ENCODE measurements at regions not wholly inside any gene's neighbourhood (a gene's known extent, or its start where the extent isn't known, plus 50 kb on each side); places are given as distances from the start of the nearest gene placed in this dataset.

- no peak overlapping the region for H3K27ac ChIP-seq (ENCODE audit: low read depth, low read length)
- no TSS peak for BruUV-seq (replicated peaks)
- no peak overlapping the region for H3K9ac ChIP-seq (ENCODE audit: low read length)
- no peaks in the 10 kb centered on the region for H4K20me1 ChIP-seq (ENCODE audit: insufficient read depth)
- H3K27me3 ChIP-seq (ENCODE audit: insufficient read depth, low read length), result peaks cover 90% of the 10 kb centered on the region
- no peaks in the 10 kb centered on the region for H3K4me1 ChIP-seq (ENCODE audit: control insufficient read depth in 1 of 2, insufficient read depth in 2 of 2, low read length in 2 of 2)
- intact Hi-C loops (cut with micrococcal nuclease), result no loop called here
- H3K36me3 ChIP-seq (ENCODE audit: control insufficient read depth in 1 of 2, insufficient read depth in 2 of 2, low read length in 2 of 2), result no peaks in the 10 kb centered on the region
- no peaks in the 10 kb centered on the region for H3K9me2 ChIP-seq (ENCODE audit: insufficient read depth)
- no peak overlapping the region for H3K4me2 ChIP-seq (ENCODE audit: low read length)
- H3K9me3 ChIP-seq (ENCODE audit: control insufficient read depth in 1 of 2, insufficient read depth in 1 of 2, low read depth in 1 of 2, low read length in 2 of 2), result no peaks in the 10 kb centered on the region
- DNase-seq (ENCODE audit: low read depth, low spot score) (no peak), ATAC-seq (no peak)
- no peak overlapping the region for H3K4me3 ChIP-seq (replicated peaks in 1 of 2; ENCODE audit: low read depth in 1 of 2, low read length in 2 of 2)
- no peak for TF ChIP-seq YY1 (IDR thresholded peaks at IDR 0.05; ENCODE audit: extremely low read depth, insufficient replicate concordance, low read depth, low read length)
- no peak for TF ChIP-seq EGR1 (IDR thresholded peaks at IDR 0.05; ENCODE audit: low read depth)
- no peak overlapping the region for H2AFZ ChIP-seq (ENCODE audit: low read depth, low read length, poor library complexity, severe bottlenecking)
- ChIA-PET CTCF (no interaction called here), POLR2A (no interaction called here), RAD21 (ENCODE audit: low non-redundant PET in 1 of 2, low total read pairs in 2 of 2, uncharacterized antibody in 2 of 2, unreplicated experiment in 2 of 2) (no interaction called here)
- no peaks in the 10 kb centered on the region for H3K79me2 ChIP-seq (ENCODE audit: insufficient read depth, low read length)
These were observed 175.6 kb upstream of the ZC3H12A start for GRCh38 chr1:37298769-37299168.

DNA sequence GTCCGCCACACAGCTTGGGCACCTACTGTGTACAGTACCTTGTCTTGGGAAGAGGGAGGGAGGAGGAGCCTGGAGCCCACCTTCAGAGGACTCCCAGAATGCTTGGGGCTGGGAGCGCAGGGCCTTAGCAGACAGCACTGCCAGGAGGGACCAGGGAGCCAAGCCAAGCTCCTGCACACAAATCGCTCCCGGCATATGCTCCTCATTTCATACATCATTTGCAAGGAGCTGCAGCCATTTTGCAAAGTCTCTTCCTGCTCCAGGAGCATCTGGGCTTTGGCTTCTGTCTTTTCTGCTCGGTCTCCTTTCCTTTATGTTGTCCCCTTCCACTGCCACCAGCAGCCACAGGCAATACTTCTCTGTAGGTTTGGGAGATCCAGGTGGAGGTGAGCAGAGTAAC is 175.2 kb upstream of the ZC3H12A start:
- Histone ChIP-seq H4K20me1 (ENCODE audit: insufficient read depth) (no peaks in the 10 kb centered on the region), H3K36me3 (ENCODE audit: control insufficient read depth in 1 of 2, insufficient read depth in 2 of 2, low read length in 2 of 2) (no peaks in the 10 kb centered on the region), H2AFZ (ENCODE audit: low read depth, low read length, poor library complexity, severe bottlenecking) (no peak overlapping the region), H3K4me2 (ENCODE audit: low read length) (no peak overlapping the region), H3K27ac (ENCODE audit: low read depth, low read length) (no peak overlapping the region), H3K4me3 (replicated peaks in 1 of 2; ENCODE audit: low read depth in 1 of 2, low read length in 2 of 2) (no peak overlapping the region), H3K4me1 (ENCODE audit: control insufficient read depth in 1 of 2, insufficient read depth in 2 of 2, low read length in 2 of 2) (no peaks in the 10 kb centered on the region), H3K9ac (ENCODE audit: low read length) (no peak overlapping the region), H3K27me3 (ENCODE audit: insufficient read depth, low read length) (peaks cover 89% of the 10 kb centered on the region), H3K9me3 (ENCODE audit: control insufficient read depth in 1 of 2, insufficient read depth in 1 of 2, low read depth in 1 of 2, low read length in 2 of 2) (no peaks in the 10 kb centered on the region), H3K9me2 (ENCODE audit: insufficient read depth) (no peaks in the 10 kb centered on the region), H3K79me2 (ENCODE audit: insufficient read depth, low read length) (no peaks in the 10 kb centered on the region)
- no peak for ATAC-seq
- no peak for TF ChIP-seq POLR2AphosphoS5 (IDR thresholded peaks at IDR 0.05; ENCODE audit: low read depth, low read length)
- TF ChIP-seq JUND (IDR thresholded peaks at IDR 0.05), result no peak
- TF ChIP-seq, protein P1, sequence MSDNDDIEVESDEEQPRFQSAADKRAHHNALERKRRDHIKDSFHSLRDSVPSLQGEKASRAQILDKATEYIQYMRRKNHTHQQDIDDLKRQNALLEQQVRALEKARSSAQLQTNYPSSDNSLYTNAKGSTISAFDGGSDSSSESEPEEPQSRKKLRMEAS (IDR thresholded peaks at IDR 0.05), result no peak
- no peak for TF ChIP-seq SIN3A (IDR thresholded peaks at IDR 0.05; ENCODE audit: low read depth)
- no peak for TF ChIP-seq SP1 (IDR thresholded peaks at IDR 0.05; ENCODE audit: low read depth)
- TF ChIP-seq, protein P2, sequence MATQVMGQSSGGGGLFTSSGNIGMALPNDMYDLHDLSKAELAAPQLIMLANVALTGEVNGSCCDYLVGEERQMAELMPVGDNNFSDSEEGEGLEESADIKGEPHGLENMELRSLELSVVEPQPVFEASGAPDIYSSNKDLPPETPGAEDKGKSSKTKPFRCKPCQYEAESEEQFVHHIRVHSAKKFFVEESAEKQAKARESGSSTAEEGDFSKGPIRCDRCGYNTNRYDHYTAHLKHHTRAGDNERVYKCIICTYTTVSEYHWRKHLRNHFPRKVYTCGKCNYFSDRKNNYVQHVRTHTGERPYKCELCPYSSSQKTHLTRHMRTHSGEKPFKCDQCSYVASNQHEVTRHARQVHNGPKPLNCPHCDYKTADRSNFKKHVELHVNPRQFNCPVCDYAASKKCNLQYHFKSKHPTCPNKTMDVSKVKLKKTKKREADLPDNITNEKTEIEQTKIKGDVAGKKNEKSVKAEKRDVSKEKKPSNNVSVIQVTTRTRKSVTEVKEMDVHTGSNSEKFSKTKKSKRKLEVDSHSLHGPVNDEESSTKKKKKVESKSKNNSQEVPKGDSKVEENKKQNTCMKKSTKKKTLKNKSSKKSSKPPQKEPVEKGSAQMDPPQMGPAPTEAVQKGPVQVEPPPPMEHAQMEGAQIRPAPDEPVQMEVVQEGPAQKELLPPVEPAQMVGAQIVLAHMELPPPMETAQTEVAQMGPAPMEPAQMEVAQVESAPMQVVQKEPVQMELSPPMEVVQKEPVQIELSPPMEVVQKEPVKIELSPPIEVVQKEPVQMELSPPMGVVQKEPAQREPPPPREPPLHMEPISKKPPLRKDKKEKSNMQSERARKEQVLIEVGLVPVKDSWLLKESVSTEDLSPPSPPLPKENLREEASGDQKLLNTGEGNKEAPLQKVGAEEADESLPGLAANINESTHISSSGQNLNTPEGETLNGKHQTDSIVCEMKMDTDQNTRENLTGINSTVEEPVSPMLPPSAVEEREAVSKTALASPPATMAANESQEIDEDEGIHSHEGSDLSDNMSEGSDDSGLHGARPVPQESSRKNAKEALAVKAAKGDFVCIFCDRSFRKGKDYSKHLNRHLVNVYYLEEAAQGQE (IDR thresholded peaks at IDR 0.05; ENCODE audit: low read depth), result no peak
- no peak for TF ChIP-seq ATF3 (IDR thresholded peaks at IDR 0.05)
- no peak for TF ChIP-seq EZH2 (IDR thresholded peaks at IDR 0.05)
- TF ChIP-seq CEBPB (IDR thresholded peaks at IDR 0.05; ENCODE audit: low read depth), result no peak
- TF ChIP-seq YY1 (IDR thresholded peaks at IDR 0.05; ENCODE audit: extremely low read depth, insufficient replicate concordance, low read depth, low read length), result no peak
- ChIA-PET RAD21 (ENCODE audit: low non-redundant PET in 1 of 2, low total read pairs in 2 of 2, uncharacterized antibody in 2 of 2, unreplicated experiment in 2 of 2) (no interaction called here), POLR2A (no interaction called here), CTCF (no interaction called here)
- BruUV-seq (replicated peaks), result no TSS peak
- intact Hi-C loops (cut with micrococcal nuclease), result no loop called here
- DNase-seq (ENCODE audit: low read depth, low spot score), result no peak

Data from HCT116 (cell line).